ENCODE measurements at regions not wholly inside any gene's neighbourhood (a gene's known extent, or its start where the extent isn't known, plus 50 kb on each side); places are given as distances from the start of the nearest gene placed in this dataset.

DNA sequence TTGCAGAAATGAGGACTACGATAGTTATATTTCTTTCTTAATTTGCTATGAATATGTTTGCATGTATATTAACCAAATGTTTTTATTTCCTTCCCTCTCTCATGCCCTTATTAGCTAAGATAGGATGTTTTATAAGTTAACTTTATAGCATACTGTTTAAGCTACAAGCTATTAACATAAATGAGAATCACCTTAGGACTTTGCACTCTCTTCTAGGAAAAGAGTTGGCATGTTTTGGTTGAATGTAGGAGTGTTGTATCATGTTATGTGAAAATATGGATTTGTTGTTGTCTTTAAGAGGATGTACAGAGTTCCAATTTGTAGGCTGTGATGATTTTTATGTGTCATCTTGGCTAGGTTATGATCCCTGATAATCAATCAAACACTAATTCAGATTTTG, 467.4 kb upstream of the SETBP1 start:
- H3K27me3 ChIP-seq (ENCODE audit: control insufficient read depth in 1 of 2, insufficient read depth in 2 of 2, low read length in 2 of 2), result no peaks in the 10 kb centered on the region
- WGBS, 2 donors, result 89 to 98% methylated on average over 1 of the region's 1 CpG
- no peaks in the 10 kb centered on the region for H3K4me1 ChIP-seq (ENCODE audit: control insufficient read depth in 2 of 2, insufficient read depth in 2 of 2, low read length in 1 of 2)
- H3K36me3 ChIP-seq (ENCODE audit: control insufficient read depth in 2 of 2, insufficient read depth in 2 of 2, low read length in 1 of 2), result no peaks in the 10 kb centered on the region
- H3K9me3 ChIP-seq (ENCODE audit: control insufficient read depth in 2 of 2, insufficient read depth in 1 of 2, low read depth in 1 of 2, low read length in 1 of 2), result no peaks in the 10 kb centered on the region
- no peak overlapping the region for H3K27ac ChIP-seq (ENCODE audit: low read depth in 2 of 2, low read length in 1 of 2)
- no peak overlapping the region for H3K4me3 ChIP-seq (ENCODE audit: low read depth in 1 of 2, low read length in 2 of 2)

GRCh38 chr18:44214396-44214795, 466.3 kb upstream of the SETBP1 start:
- Histone ChIP-seq H3K27me3 (ENCODE audit: control insufficient read depth in 1 of 2, insufficient read depth in 2 of 2, low read length in 2 of 2) (no peaks in the 10 kb centered on the region), H3K27ac (ENCODE audit: low read depth in 2 of 2, low read length in 1 of 2) (no peak overlapping the region), H3K4me3 (ENCODE audit: low read depth in 1 of 2, low read length in 2 of 2) (no peak overlapping the region), H3K36me3 (ENCODE audit: control insufficient read depth in 2 of 2, insufficient read depth in 2 of 2, low read length in 1 of 2) (no peaks in the 10 kb centered on the region), H3K4me1 (ENCODE audit: control insufficient read depth in 2 of 2, insufficient read depth in 2 of 2, low read length in 1 of 2) (no peaks in the 10 kb centered on the region), H3K9me3 (ENCODE audit: control insufficient read depth in 2 of 2, insufficient read depth in 1 of 2, low read depth in 1 of 2, low read length in 1 of 2) (no peaks in the 10 kb centered on the region)
- 65 to 80% methylated on average over 2 of the region's 2 CpGs for WGBS, 2 donors

DNA sequence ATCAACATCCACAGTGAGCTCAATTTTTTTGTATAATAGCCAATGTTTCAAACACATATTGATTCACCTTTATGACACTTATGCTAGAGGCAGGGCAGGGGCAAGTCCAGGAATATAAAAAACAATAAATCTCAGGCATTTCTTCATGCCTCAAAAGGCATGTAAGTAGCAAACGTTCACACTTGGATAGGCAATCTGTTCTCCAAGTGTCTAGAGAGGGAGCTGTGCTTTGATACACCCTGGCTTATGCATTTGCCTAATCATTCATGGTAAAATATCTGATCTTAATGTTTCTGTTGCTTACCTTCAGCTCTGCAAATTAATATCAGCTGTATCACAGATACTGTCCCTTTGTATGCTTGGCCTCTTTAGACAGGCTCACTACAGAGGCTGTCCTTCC, 464.5 kb upstream of the SETBP1 start:
- WGBS, 2 donors, result 41 to 67% methylated on average over 1 of the region's 1 CpG
- Histone ChIP-seq H3K4me3 (ENCODE audit: low read depth in 1 of 2, low read length in 2 of 2) (no peak overlapping the region), H3K36me3 (ENCODE audit: control insufficient read depth in 2 of 2, insufficient read depth in 2 of 2, low read length in 1 of 2) (no peaks in the 10 kb centered on the region), H3K27me3 (ENCODE audit: control insufficient read depth in 1 of 2, insufficient read depth in 2 of 2, low read length in 2 of 2) (no peaks in the 10 kb centered on the region), H3K9me3 (ENCODE audit: control insufficient read depth in 2 of 2, insufficient read depth in 1 of 2, low read depth in 1 of 2, low read length in 1 of 2) (no peaks in the 10 kb centered on the region), H3K4me1 (ENCODE audit: control insufficient read depth in 2 of 2, insufficient read depth in 2 of 2, low read length in 1 of 2) (no peaks in the 10 kb centered on the region), H3K27ac (ENCODE audit: low read depth in 2 of 2, low read length in 1 of 2) (no peak overlapping the region)

DNA sequence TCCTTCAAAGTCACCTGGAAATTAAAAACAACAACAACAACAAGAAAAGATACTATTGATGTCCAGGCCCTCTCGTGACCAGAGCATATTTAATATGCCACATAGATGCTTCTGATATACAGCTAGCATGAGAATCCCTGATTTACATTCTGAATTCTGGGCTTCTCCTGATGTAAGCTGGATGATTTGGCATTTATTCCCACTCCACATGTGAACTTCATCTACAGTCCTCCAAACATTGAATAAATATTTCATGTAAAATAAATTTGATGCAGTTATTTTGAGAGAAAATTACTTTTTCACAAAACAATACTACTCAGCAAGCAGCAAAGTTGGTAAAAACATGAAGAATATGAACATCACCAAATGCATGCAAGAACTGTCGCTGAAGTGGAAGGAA, 453.2 kb upstream of the SETBP1 start:
- 86 to 90% methylated on average over 2 of the region's 2 CpGs for WGBS, 2 donors
- Histone ChIP-seq H3K4me1 (ENCODE audit: control insufficient read depth in 2 of 2, insufficient read depth in 2 of 2, low read length in 1 of 2) (no peaks in the 10 kb centered on the region), H3K4me3 (ENCODE audit: low read depth in 1 of 2, low read length in 2 of 2) (no peak overlapping the region), H3K27me3 (ENCODE audit: control insufficient read depth in 1 of 2, insufficient read depth in 2 of 2, low read length in 2 of 2) (no peaks in the 10 kb centered on the region), H3K9me3 (ENCODE audit: control insufficient read depth in 2 of 2, insufficient read depth in 1 of 2, low read depth in 1 of 2, low read length in 1 of 2) (no peaks in the 10 kb centered on the region), H3K27ac (ENCODE audit: low read depth in 2 of 2, low read length in 1 of 2) (no peak overlapping the region), H3K36me3 (ENCODE audit: control insufficient read depth in 2 of 2, insufficient read depth in 2 of 2, low read length in 1 of 2) (no peaks in the 10 kb centered on the region)

- no peaks in the 10 kb centered on the region for H3K36me3 ChIP-seq (ENCODE audit: control insufficient read depth in 2 of 2, insufficient read depth in 2 of 2, low read length in 1 of 2)
- H3K4me3 ChIP-seq (ENCODE audit: low read depth in 1 of 2, low read length in 2 of 2), result no peak overlapping the region
- no peaks in the 10 kb centered on the region for H3K9me3 ChIP-seq (ENCODE audit: control insufficient read depth in 2 of 2, insufficient read depth in 1 of 2, low read depth in 1 of 2, low read length in 1 of 2)
- H3K4me1 ChIP-seq (ENCODE audit: control insufficient read depth in 2 of 2, insufficient read depth in 2 of 2, low read length in 1 of 2), result no peaks in the 10 kb centered on the region
- H3K27ac ChIP-seq (ENCODE audit: low read depth in 2 of 2, low read length in 1 of 2), result no peak overlapping the region
- 22 to 29% methylated on average over 3 of the region's 3 CpGs for WGBS, 2 donors
- H3K27me3 ChIP-seq (ENCODE audit: control insufficient read depth in 1 of 2, insufficient read depth in 2 of 2, low read length in 2 of 2), result no peaks in the 10 kb centered on the region
Measured at GRCh38 chr18:44229693-44230108, 451.0 kb upstream of the SETBP1 start.

DNA sequence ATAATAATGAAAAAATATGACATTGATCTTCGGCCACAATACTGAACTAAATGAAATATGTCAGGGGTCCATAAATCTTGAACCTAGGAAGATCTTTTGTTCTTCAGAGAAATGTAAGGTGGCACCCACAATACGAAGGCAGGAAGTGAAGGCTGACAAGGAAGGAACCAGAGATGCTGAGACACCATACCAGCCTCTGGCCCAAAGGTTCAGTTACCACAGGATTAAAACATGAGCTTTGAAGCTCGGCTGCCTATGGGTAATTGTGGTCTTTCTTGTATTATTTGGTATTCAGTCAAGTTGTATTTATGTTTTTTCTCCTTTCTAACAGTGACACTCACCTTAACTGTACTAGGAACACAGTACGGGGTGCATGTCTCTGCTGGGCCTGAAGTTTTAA, 448.8 kb upstream of the SETBP1 start:
- Histone ChIP-seq H3K27ac (ENCODE audit: low read depth in 2 of 2, low read length in 1 of 2) (no peak overlapping the region), H3K36me3 (ENCODE audit: control insufficient read depth in 2 of 2, insufficient read depth in 2 of 2, low read length in 1 of 2) (no peaks in the 10 kb centered on the region), H3K27me3 (ENCODE audit: control insufficient read depth in 1 of 2, insufficient read depth in 2 of 2, low read length in 2 of 2) (no peaks in the 10 kb centered on the region), H3K9me3 (ENCODE audit: control insufficient read depth in 2 of 2, insufficient read depth in 1 of 2, low read depth in 1 of 2, low read length in 1 of 2) (no peaks in the 10 kb centered on the region), H3K4me1 (ENCODE audit: control insufficient read depth in 2 of 2, insufficient read depth in 2 of 2, low read length in 1 of 2) (no peaks in the 10 kb centered on the region), H3K4me3 (ENCODE audit: low read depth in 1 of 2, low read length in 2 of 2) (no peak overlapping the region)
- 88 to 91% methylated on average over 4 of the region's 4 CpGs for WGBS, 2 donors

DNA sequence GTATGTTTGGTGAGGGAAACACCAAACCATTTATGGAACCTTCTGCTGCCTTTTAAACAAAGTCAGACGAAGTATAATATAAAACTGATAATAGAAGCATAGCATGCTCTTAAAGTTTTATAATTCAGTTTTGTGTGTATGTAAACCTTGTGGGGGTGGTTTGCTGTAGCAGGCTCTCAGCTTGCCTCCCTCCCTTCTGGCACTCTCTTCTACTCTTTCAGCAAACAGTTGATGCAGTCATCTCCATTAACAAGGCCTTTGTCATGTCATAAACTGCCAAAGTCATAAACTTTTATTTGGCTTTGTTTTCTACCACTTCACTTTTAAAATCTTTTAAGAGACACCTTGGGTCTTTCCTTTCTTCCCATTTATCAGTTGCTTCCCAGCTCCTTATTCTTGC, 448.2 kb upstream of the SETBP1 start:
- 74 to 83% methylated on average over 1 of the region's 1 CpG for WGBS, 2 donors
- H3K9me3 ChIP-seq (ENCODE audit: control insufficient read depth in 2 of 2, insufficient read depth in 1 of 2, low read depth in 1 of 2, low read length in 1 of 2), result no peaks in the 10 kb centered on the region
- no peaks in the 10 kb centered on the region for H3K4me1 ChIP-seq (ENCODE audit: control insufficient read depth in 2 of 2, insufficient read depth in 2 of 2, low read length in 1 of 2)
- no peaks in the 10 kb centered on the region for H3K27me3 ChIP-seq (ENCODE audit: control insufficient read depth in 1 of 2, insufficient read depth in 2 of 2, low read length in 2 of 2)
- H3K27ac ChIP-seq (ENCODE audit: low read depth in 2 of 2, low read length in 1 of 2), result no peak overlapping the region
- H3K36me3 ChIP-seq (ENCODE audit: control insufficient read depth in 2 of 2, insufficient read depth in 2 of 2, low read length in 1 of 2), result no peaks in the 10 kb centered on the region
- H3K4me3 ChIP-seq (ENCODE audit: low read depth in 1 of 2, low read length in 2 of 2), result no peak overlapping the region

GRCh38 chr18:44238454-44238853, 442.2 kb upstream of the SETBP1 start:
- Histone ChIP-seq H3K4me3 (ENCODE audit: low read depth in 1 of 2, low read length in 2 of 2) (no peak overlapping the region), H3K27ac (ENCODE audit: low read depth in 2 of 2, low read length in 1 of 2) (no peak overlapping the region), H3K9me3 (ENCODE audit: control insufficient read depth in 2 of 2, insufficient read depth in 1 of 2, low read depth in 1 of 2, low read length in 1 of 2) (no peaks in the 10 kb centered on the region), H3K27me3 (ENCODE audit: control insufficient read depth in 1 of 2, insufficient read depth in 2 of 2, low read length in 2 of 2) (no peaks in the 10 kb centered on the region), H3K4me1 (ENCODE audit: control insufficient read depth in 2 of 2, insufficient read depth in 2 of 2, low read length in 1 of 2) (no peaks in the 10 kb centered on the region), H3K36me3 (ENCODE audit: control insufficient read depth in 2 of 2, insufficient read depth in 2 of 2, low read length in 1 of 2) (no peaks in the 10 kb centered on the region)
- WGBS, 2 donors, result 49 to 66% methylated on average over 2 of the region's 2 CpGs

GRCh38 chr18:44238911-44239310, 441.8 kb upstream of the SETBP1 start:
- WGBS, 2 donors, result 58 to 82% methylated on average over 1 of the region's 1 CpG
- H3K27ac ChIP-seq (ENCODE audit: low read depth in 2 of 2, low read length in 1 of 2), result no peak overlapping the region
- no peaks in the 10 kb centered on the region for H3K4me1 ChIP-seq (ENCODE audit: control insufficient read depth in 2 of 2, insufficient read depth in 2 of 2, low read length in 1 of 2)
- H3K36me3 ChIP-seq (ENCODE audit: control insufficient read depth in 2 of 2, insufficient read depth in 2 of 2, low read length in 1 of 2), result no peaks in the 10 kb centered on the region
- H3K27me3 ChIP-seq (ENCODE audit: control insufficient read depth in 1 of 2, insufficient read depth in 2 of 2, low read length in 2 of 2), result no peaks in the 10 kb centered on the region
- no peaks in the 10 kb centered on the region for H3K9me3 ChIP-seq (ENCODE audit: control insufficient read depth in 2 of 2, insufficient read depth in 1 of 2, low read depth in 1 of 2, low read length in 1 of 2)
- H3K4me3 ChIP-seq (ENCODE audit: low read depth in 1 of 2, low read length in 2 of 2), result no peak overlapping the region

GRCh38 chr18:44241020-44241419, 439.7 kb upstream of the SETBP1 start:
- H3K4me3 ChIP-seq (ENCODE audit: low read depth in 1 of 2, low read length in 2 of 2), result no peak overlapping the region
- H3K36me3 ChIP-seq (ENCODE audit: control insufficient read depth in 2 of 2, insufficient read depth in 2 of 2, low read length in 1 of 2), result no peaks in the 10 kb centered on the region
- WGBS, 2 donors, result 84 to 90% methylated on average over 5 of the region's 5 CpGs
- H3K27ac ChIP-seq (ENCODE audit: low read depth in 2 of 2, low read length in 1 of 2), result no peak overlapping the region
- H3K4me1 ChIP-seq (ENCODE audit: control insufficient read depth in 2 of 2, insufficient read depth in 2 of 2, low read length in 1 of 2), result no peaks in the 10 kb centered on the region
- H3K9me3 ChIP-seq (ENCODE audit: control insufficient read depth in 2 of 2, insufficient read depth in 1 of 2, low read depth in 1 of 2, low read length in 1 of 2), result no peaks in the 10 kb centered on the region
- H3K27me3 ChIP-seq (ENCODE audit: control insufficient read depth in 1 of 2, insufficient read depth in 2 of 2, low read length in 2 of 2), result no peaks in the 10 kb centered on the region
